ENCODE measurements at regions not wholly inside any gene's neighbourhood (a gene's known extent, or its start where the extent isn't known, plus 50 kb on each side); places are given as distances from the start of the nearest gene placed in this dataset.

- TF ChIP-seq POLR2AphosphoS5 (IDR thresholded peaks at IDR 0.05; ENCODE audit: borderline replicate concordance, low read depth, low read length) (no peak), EZH2 (IDR thresholded peaks at IDR 0.05) (no peak), FOXP2 (optimal IDR thresholded peaks at IDR 0.05; ENCODE audit: control extremely low read depth, extremely low read length, insufficient read depth) (no peak)
These were observed 106.8 kb upstream of the HS3ST5 start for GRCh38 chr6:114449659-114450058.

Data from SK-N-MC (cell line).